RKO (cell line): ENCODE measurements at regions not wholly inside any gene's neighbourhood (a gene's known extent, or its start where the extent isn't known, plus 50 kb on each side); places are given as distances from the start of the nearest gene placed in this dataset.
"Not testable (repeated sequence)": the region's sequence is repeated elsewhere in the genome, so short reads cannot be mapped to it uniquely, and the experiment has no call there.

Experiments
- DNase-seq: peaks from one replicate; pipeline ENCODE4 v3.0.0-alpha.2; 2016; ENCODE audit warnings: low spot score

GRCh38 chr6:86057293-86057980 lies 414.8 kb upstream of the SYNCRIP start:
- not testable (repeated sequence) for DNase-seq

GRCh38 chr6:86045038-86045437 lies 402.4 kb upstream of the SYNCRIP start:
- DNase-seq = no peak

- no peak for DNase-seq
Observed at GRCh38 chr6:86042214-86042613, 399.5 kb upstream of the SYNCRIP start.

GRCh38 chr6:86031713-86032112 lies 389.0 kb upstream of the SYNCRIP start:
- DNase-seq = no peak

- no peak for DNase-seq
Observed at GRCh38 chr6:86030875-86031274, 388.2 kb upstream of the SYNCRIP start.

GRCh38 chr6:86028776-86029175 lies 386.1 kb upstream of the SYNCRIP start:
- DNase-seq = no peak

GRCh38 chr6:86026890-86027289 lies 384.2 kb upstream of the SYNCRIP start:
- not testable (repeated sequence) for DNase-seq

- DNase-seq = no peak
Observed at GRCh38 chr6:86017236-86017635, 374.6 kb upstream of the SYNCRIP start.

GRCh38 chr6:86016567-86016966 lies 373.9 kb upstream of the SYNCRIP start:
- no peak for DNase-seq

- DNase-seq = no peak
Observed at GRCh38 chr6:86016077-86016476, 373.4 kb upstream of the SYNCRIP start.

GRCh38 chr6:86012991-86013390 lies 370.3 kb upstream of the SYNCRIP start:
- DNase-seq = not testable (repeated sequence)

GRCh38 chr6:86010915-86011786 lies 368.5 kb upstream of the SYNCRIP start:
- DNase-seq = no peak

GRCh38 chr6:85997206-85997605 lies 354.5 kb upstream of the SYNCRIP start:
- no peak for DNase-seq

- DNase-seq = no peak
Observed at GRCh38 chr6:85996034-85996375, 353.3 kb upstream of the SYNCRIP start.

- DNase-seq = no peak
Observed at GRCh38 chr6:85995339-85996033, 352.8 kb upstream of the SYNCRIP start.

GRCh38 chr6:85986681-85987080 lies 344.0 kb upstream of the SYNCRIP start:
- no peak for DNase-seq

GRCh38 chr6:85983032-85983659 lies 340.5 kb upstream of the SYNCRIP start:
- DNase-seq = no peak

GRCh38 chr6:85977661-85978060 lies 335.0 kb upstream of the SYNCRIP start:
- no peak for DNase-seq

- DNase-seq = no peak
Observed at GRCh38 chr6:85975957-85976356, 333.3 kb upstream of the SYNCRIP start.

GRCh38 chr6:85971238-85971637 lies 328.6 kb upstream of the SYNCRIP start:
- no peak for DNase-seq

GRCh38 chr6:85966828-85967227 lies 324.1 kb upstream of the SYNCRIP start:
- DNase-seq = no peak

GRCh38 chr6:85961746-85962145 lies 319.1 kb upstream of the SYNCRIP start:
- no peak for DNase-seq
